Pancreas (tissue), 10 donors: ENCODE measurements at regions not wholly inside any gene's neighbourhood (a gene's known extent, or its start where the extent isn't known, plus 50 kb on each side); places are given as distances from the start of the nearest gene placed in this dataset.

Source experiments
- ATAC-seq, 4 donors: fragments of 200-7000 bp; cut with Tn5 transposase; one replicate each; pipeline versions ENCODE4 v1.8.0 to v1.9.1; 2020; ENCODE audit warnings: mild to moderate bottlenecking in 4 of 4, moderate library complexity in 4 of 4
- DNase-seq, 6 donors: peaks; one replicate each; pipeline ENCODE4 v3.0.0-alpha.2; 2020
- FAIRE-seq: peaks from 2 replicates; lab custom pipeline; 2012; peaks lifted over from hg19 to GRCh38; lab: Jason Lieb, UNC
- H3K27ac ChIP-seq, 4 donors: fragments of 200-600 bp; sonication (generic); 1 replicate in 3 of 4; 2 replicates in 1 of 4; pipeline versions ENCODE4 v1.5.0 to v1.8.0; 2020
- H3K27me3 ChIP-seq, 4 donors: fragments of 200-600 bp; one replicate each; pipeline ENCODE4 v1.8.0; 2021
- H3K36me3 ChIP-seq, 3 donors: fragments of 200-600 bp; sonication (generic) in 1 of 3; one replicate each; pipeline versions ENCODE4 v1.5.0 to v1.8.0; 2020 to 2021
- H3K4me1 ChIP-seq, 3 donors: fragments of 200-600 bp; one replicate each; pipeline ENCODE4 v1.8.0; 2021
- H3K4me3 ChIP-seq, 4 donors: fragments of 200-600 bp; sonication (generic) in 2 of 4; one replicate each; pipeline versions ENCODE4 v1.5.0 to v1.8.0; 2020 to 2021
- H3K9me3 ChIP-seq, 4 donors: fragments of 200-600 bp; one replicate each; pipeline ENCODE4 v1.8.0; 2021
- WGBS, 2 donors: extraction: QIAGEN DNeasy Blood & Tissue Kit; methylation state at CpG; one replicate each; pipeline ENCODE4 v1.1.7; 2013; 5-methylcytosine and 5-hydroxymethylcytosine counted together
- intact Hi-C, 3 donors: fragments of 100-400 bp; cut with DNase I; formaldehyde crosslinking; loops; one replicate each; pipeline versions ENCODE4 v1.11.1 to v1.14.2; 2022
- TF ChIP-seq, protein P1 (sequence below), 4 donors: fragments of 200-600 bp; sonication (generic) in 3 of 4; IDR thresholded peaks; one replicate each; pipeline versions ENCODE4 v1.5.0 to v1.8.0; 2021; ENCODE audit warnings: antibody characterized with exemption in 4 of 4
- donor health status: healthy with polysubstance abuse.
- donor health status: DM: no; HTN: no; CAD: no; lungs with moderate emphysema.
- donor health status: DM: no; HTN: no; CAD: no.
- donor health status: control.
- donor health status: control.
- donor health status: Bipolar disorder and iron deficiency.
- donor health status: DM: yes; HTN: yes; CAD: no.
- donor health status: DM: no; HTN: no; CAD: no.
- donor health status: DM: no; HTN: no; CAD: no.
- donor health status: DM: yes; HTN: yes; CAD: no.

DNA sequence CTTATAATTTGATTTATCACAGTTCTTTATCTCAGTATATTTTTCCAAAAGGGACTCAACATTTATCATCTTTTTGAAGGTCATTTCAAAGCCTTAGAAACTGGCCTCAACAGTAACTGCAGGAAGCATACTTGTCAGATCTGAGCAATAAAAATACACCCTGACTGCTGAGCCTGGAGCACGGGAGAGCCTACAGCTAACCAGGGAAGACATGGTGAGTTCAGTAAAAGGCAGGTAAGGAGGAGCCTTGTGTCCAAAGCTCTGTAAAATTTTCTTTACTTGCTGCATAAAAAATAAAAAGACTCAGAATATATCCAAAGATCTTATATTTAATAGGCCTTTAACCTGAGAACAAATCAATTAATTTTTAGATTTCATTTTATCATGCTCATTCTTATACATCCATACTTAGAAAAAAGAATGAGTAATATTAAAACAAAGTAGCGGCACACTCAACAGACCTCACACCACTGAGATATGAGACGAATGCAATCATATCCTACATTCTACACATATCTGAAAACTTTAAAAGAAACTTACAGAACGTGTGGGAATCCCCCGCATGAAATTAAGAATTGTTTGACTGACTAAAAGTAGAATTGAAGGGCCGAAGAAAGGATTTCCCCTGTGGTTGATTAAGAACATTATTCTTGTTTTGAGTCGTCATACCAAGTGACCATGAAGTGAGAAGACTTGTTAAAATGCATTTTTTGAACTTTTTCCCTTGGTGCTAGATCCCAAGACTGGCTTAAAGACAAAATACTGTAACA, 296.4 kb upstream of the MKLN1 start:
- Histone ChIP-seq H3K9me3 (no peaks in the 10 kb centered on the region), H3K4me1 (peaks cover 9 to 38% (median 14%) of the 10 kb centered on the region in 3 donors), H3K36me3 (no peaks in the 10 kb centered on the region), H3K4me3 (no peak overlapping the region), H3K27me3 (no peaks in the 10 kb centered on the region), H3K27ac (no peak overlapping the region)
- WGBS, 2 donors = 84 to 86% methylated on average over 7 of the region's 7 CpGs
- intact Hi-C loops = no loop called here
- TF ChIP-seq, protein P1, sequence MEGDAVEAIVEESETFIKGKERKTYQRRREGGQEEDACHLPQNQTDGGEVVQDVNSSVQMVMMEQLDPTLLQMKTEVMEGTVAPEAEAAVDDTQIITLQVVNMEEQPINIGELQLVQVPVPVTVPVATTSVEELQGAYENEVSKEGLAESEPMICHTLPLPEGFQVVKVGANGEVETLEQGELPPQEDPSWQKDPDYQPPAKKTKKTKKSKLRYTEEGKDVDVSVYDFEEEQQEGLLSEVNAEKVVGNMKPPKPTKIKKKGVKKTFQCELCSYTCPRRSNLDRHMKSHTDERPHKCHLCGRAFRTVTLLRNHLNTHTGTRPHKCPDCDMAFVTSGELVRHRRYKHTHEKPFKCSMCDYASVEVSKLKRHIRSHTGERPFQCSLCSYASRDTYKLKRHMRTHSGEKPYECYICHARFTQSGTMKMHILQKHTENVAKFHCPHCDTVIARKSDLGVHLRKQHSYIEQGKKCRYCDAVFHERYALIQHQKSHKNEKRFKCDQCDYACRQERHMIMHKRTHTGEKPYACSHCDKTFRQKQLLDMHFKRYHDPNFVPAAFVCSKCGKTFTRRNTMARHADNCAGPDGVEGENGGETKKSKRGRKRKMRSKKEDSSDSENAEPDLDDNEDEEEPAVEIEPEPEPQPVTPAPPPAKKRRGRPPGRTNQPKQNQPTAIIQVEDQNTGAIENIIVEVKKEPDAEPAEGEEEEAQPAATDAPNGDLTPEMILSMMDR (IDR thresholded peaks at IDR 0.05) = no peak
- ATAC-seq = no peak
- no peak for DNase-seq
- FAIRE-seq = no peak

DNA sequence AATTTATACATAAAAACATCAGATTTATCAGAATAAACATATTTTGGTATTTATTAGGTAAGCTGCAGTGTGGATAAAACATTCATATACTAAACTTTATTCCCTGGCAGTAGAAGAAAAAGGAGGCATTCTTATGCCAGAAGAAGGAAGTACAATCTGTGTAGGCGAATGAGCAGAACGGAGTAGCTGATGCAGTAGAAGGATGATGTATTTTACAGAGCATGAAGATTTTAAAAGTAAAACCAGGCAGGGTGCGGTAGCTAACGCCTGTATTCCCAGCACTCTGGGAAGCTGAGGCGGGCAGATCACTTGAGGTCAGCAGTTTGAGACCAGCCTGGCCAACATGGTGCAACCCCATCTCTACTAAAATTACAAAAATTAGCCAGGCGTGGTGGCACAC, 294.9 kb upstream of the MKLN1 start:
- no peak for FAIRE-seq
- ATAC-seq = no peak
- intact Hi-C loops = no loop called here
- 93 to 100% methylated on average over 6 of the region's 6 CpGs for WGBS, 2 donors
- TF ChIP-seq, protein P1 (IDR thresholded peaks at IDR 0.05) = no peak
- Histone ChIP-seq H3K27ac (no peak overlapping the region), H3K36me3 (no peaks in the 10 kb centered on the region), H3K9me3 (no peaks in the 10 kb centered on the region), H3K4me1 (peaks cover 9 to 29% (median 15%) of the 10 kb centered on the region in 3 donors), H3K4me3 (no peak overlapping the region), H3K27me3 (no peaks in the 10 kb centered on the region)
- DNase-seq = no peak

DNA sequence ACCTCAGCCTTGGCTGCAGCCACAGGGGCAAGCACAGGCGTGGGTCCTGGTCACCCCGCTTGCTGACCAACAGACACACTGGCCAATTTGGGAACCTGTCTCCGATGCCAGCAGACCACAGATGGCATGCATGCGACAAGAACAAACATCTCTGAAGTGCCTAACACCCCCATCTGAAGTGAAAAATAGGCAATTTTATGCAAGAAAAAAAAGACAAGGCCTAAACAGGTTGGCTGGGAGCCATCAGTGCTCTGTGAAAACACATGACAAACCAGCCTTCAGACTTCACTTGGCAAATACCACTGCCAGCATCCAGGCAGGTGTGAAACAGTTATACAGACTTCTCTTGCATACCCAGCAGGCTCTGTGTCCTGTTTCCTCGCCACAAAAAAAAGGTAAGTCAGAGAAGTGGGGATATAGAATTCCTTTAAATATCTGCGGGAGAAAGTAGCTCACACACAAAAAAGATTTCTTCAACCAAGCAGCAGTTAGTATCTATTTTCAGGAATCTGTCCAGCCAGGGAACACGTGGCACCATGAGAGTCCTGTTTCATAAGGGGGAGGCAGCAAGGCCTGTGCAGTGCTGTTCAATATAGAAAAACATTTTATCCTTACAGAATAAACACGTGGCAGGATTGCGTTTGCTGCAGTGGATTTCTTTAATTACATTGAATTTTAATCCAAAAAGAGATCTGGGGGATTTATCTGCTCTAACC, 293.4 kb upstream of the MKLN1 start:
- WGBS, 2 donors = 86 to 91% methylated on average over 9 of the region's 9 CpGs
- H3K4me3 ChIP-seq = no peak overlapping the region
- DNase-seq = peak in 1 of 6 donors; percentile 51
- peak in 3 of 4 donors; percentile 57 to 66 (median 62) for ATAC-seq
- intact Hi-C loops = no loop called here
- H3K27me3 ChIP-seq = no peaks in the 10 kb centered on the region
- no peak for FAIRE-seq
- peaks cover 0 to 18% (median 4%) of the 10 kb centered on the region in 3 donors for H3K4me1 ChIP-seq
- TF ChIP-seq, protein P1 (IDR thresholded peaks at IDR 0.05) = no peak
- no peak overlapping the region for H3K27ac ChIP-seq
- H3K36me3 ChIP-seq = no peaks in the 10 kb centered on the region
- no peaks in the 10 kb centered on the region for H3K9me3 ChIP-seq

DNA sequence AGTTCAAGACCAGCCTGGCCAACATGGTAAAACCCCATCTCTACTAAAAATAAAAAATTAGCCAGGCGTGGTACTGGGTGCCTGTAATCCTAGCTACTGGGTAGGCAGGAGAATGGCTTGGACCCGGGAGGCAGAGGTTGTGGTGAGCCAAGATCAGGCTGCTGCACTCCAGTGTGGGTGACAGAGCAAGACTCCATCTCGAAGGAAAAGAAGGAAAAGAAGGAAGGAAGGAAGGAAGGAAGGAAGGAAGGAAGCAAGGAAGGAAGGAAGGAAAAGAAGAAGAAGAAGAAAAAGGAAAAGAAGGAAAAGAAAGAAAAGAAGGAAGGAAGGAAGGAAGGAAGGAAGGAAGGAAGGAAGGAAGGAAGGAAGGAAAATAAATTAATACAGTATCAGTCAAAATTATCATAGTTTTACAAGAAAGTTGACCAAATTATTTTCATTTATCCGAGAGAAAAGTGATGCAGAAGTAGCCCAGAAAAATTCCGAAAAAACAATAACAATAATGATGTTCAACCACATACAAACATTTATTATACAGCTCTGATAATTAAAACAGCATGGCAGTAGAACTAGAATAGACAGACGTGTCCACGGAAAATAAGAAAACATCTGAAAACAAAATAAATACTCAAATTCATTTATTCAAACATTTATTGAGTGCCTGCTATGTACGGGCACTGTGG, 292.4 kb upstream of the MKLN1 start:
- intact Hi-C loops = no loop called here

More for the DNA sequence above, 292.4 kb upstream of the MKLN1 start:
- FAIRE-seq = no peak
- no peak for DNase-seq
- H3K36me3 ChIP-seq = no peaks in the 10 kb centered on the region
- 91 to 94% methylated on average over 8 of the region's 8 CpGs for WGBS, 2 donors
- TF ChIP-seq, protein P1 (IDR thresholded peaks at IDR 0.05) = no peak
- no peak for ATAC-seq
- H3K9me3 ChIP-seq = no peaks in the 10 kb centered on the region
- H3K27ac ChIP-seq = no peak overlapping the region
- no peaks in the 10 kb centered on the region for H3K27me3 ChIP-seq
- H3K4me1 ChIP-seq = peaks cover 0 to 25% (median 11%) of the 10 kb centered on the region in 3 donors
- no peak overlapping the region for H3K4me3 ChIP-seq
